Activated CD8-positive, alpha-beta memory T cell treated with anti-CD3 and anti-CD28 coated beads for 48 hours (primary cell): ENCODE measurements at regions not wholly inside any gene's neighbourhood (a gene's known extent, or its start where the extent isn't known, plus 50 kb on each side); places are given as distances from the start of the nearest gene placed in this dataset.
A peak's percentile ranks its signal among the peaks of the same experiment; 100 is the strongest.

Source experiments
- DNase-seq, 3 experiments: peaks; one replicate each; pipeline ENCODE4 v3.0.0-alpha.2; 2020; ENCODE audit warnings: low read depth in 2 of 3, low spot score in 2 of 3

- DNase-seq, result no peak
These were observed 338.8 kb downstream of the CTTN start for GRCh38 chr11:70736937-70737640.

- no peak for DNase-seq
These were observed 339.7 kb downstream of the CTTN start for GRCh38 chr11:70737816-70738630.

- no peak for DNase-seq
These were observed 340.3 kb downstream of the CTTN start for GRCh38 chr11:70738661-70739060.

GRCh38 chr11:70739091-70739490 is 340.8 kb downstream of the CTTN start:
- no peak for DNase-seq

GRCh38 chr11:70739811-70740487 is 341.6 kb downstream of the CTTN start:
- no peak for DNase-seq

GRCh38 chr11:70740488-70740851 is 342.1 kb downstream of the CTTN start:
- no peak for DNase-seq

GRCh38 chr11:70741085-70741484 is 342.8 kb downstream of the CTTN start:
- DNase-seq, result no peak

GRCh38 chr11:70742553-70743291 is 344.4 kb downstream of the CTTN start:
- DNase-seq, result no peak

- DNase-seq, result no peak
These were observed 345.0 kb downstream of the CTTN start for GRCh38 chr11:70743329-70743728.

- no peak for DNase-seq
These were observed 345.6 kb downstream of the CTTN start for GRCh38 chr11:70743941-70744351.

- no peak for DNase-seq
These were observed 346.3 kb downstream of the CTTN start for GRCh38 chr11:70744396-70745185.

- no peak for DNase-seq
These were observed 347.1 kb downstream of the CTTN start for GRCh38 chr11:70745451-70745850.

GRCh38 chr11:70745941-70746340 is 347.6 kb downstream of the CTTN start:
- DNase-seq, result no peak

- DNase-seq, result no peak
These were observed 348.0 kb downstream of the CTTN start for GRCh38 chr11:70746351-70746750.

- DNase-seq, result no peak
These were observed 349.0 kb downstream of the CTTN start for GRCh38 chr11:70747285-70747684.

- no peak for DNase-seq
These were observed 349.6 kb downstream of the CTTN start for GRCh38 chr11:70747921-70748320.

- DNase-seq, result no peak
These were observed 352.9 kb downstream of the CTTN start for GRCh38 chr11:70751142-70751734.

- peak; percentile 29 to 42 (median 31) for DNase-seq
These were observed 357.3 kb downstream of the CTTN start for GRCh38 chr11:70755410-70756158.

- DNase-seq, result no peak
These were observed 358.0 kb downstream of the CTTN start for GRCh38 chr11:70756341-70756740.
